GM21723 (cell line): ENCODE measurements at regions not wholly inside any gene's neighbourhood (a gene's known extent, or its start where the extent isn't known, plus 50 kb on each side); places are given as distances from the start of the nearest gene placed in this dataset.

Source experiments
- ATAC-seq: cut with Tn5 transposase; IDR thresholded peaks from one replicate; pipeline ENCODE4 v1.9.1; 2021; ENCODE audit warnings: mild to moderate bottlenecking, moderate library complexity; ENCODE audit not compliant: unreplicated experiment

GRCh38 chr15:39317225-39317624 is 263.7 kb upstream of the THBS1 start:
- ATAC-seq: no peak

- no peak for ATAC-seq
Observed at GRCh38 chr15:39318231-39318630, 262.6 kb upstream of the THBS1 start.

GRCh38 chr15:39320355-39320754 is 260.5 kb upstream of the THBS1 start:
- no peak for ATAC-seq

- ATAC-seq: no peak
Observed at GRCh38 chr15:39320886-39321285, 260.0 kb upstream of the THBS1 start.

- no peak for ATAC-seq
Observed at GRCh38 chr15:39321977-39322376, 258.9 kb upstream of the THBS1 start.

- ATAC-seq: no peak
Observed at GRCh38 chr15:39323157-39323556, 257.7 kb upstream of the THBS1 start.

- no peak for ATAC-seq
Observed at GRCh38 chr15:39323706-39324105, 257.2 kb upstream of the THBS1 start.

- ATAC-seq: no peak
Observed at GRCh38 chr15:39326306-39326975, 254.4 kb upstream of the THBS1 start.

- no peak for ATAC-seq
Observed at GRCh38 chr15:39327005-39327730, 253.7 kb upstream of the THBS1 start.

- no peak for ATAC-seq
Observed at GRCh38 chr15:39330061-39330460, 250.8 kb upstream of the THBS1 start.

- ATAC-seq: no peak
Observed at GRCh38 chr15:39331584-39331983, 249.3 kb upstream of the THBS1 start.

GRCh38 chr15:39332846-39333245 is 248.0 kb upstream of the THBS1 start:
- no peak for ATAC-seq

GRCh38 chr15:39333393-39333792 is 247.5 kb upstream of the THBS1 start:
- no peak for ATAC-seq

- no peak for ATAC-seq
Observed at GRCh38 chr15:39333896-39334295, 247.0 kb upstream of the THBS1 start.

- ATAC-seq: no peak
Observed at GRCh38 chr15:39336926-39337325, 244.0 kb upstream of the THBS1 start.

GRCh38 chr15:39338251-39338650 is 242.6 kb upstream of the THBS1 start:
- ATAC-seq: no peak

GRCh38 chr15:39340903-39341645 is 239.8 kb upstream of the THBS1 start:
- no peak for ATAC-seq

- ATAC-seq: no peak
Observed at GRCh38 chr15:39344662-39345141, 236.2 kb upstream of the THBS1 start.

- no peak for ATAC-seq
Observed at GRCh38 chr15:39345176-39345575, 235.7 kb upstream of the THBS1 start.

GRCh38 chr15:39347453-39347852 is 233.4 kb upstream of the THBS1 start:
- no peak for ATAC-seq

- no peak for ATAC-seq
Observed at GRCh38 chr15:39350785-39351184, 230.1 kb upstream of the THBS1 start.

- no peak for ATAC-seq
Observed at GRCh38 chr15:39354189-39354588, 226.7 kb upstream of the THBS1 start.
